ENCODE measurements at regions not wholly inside any gene's neighbourhood (a gene's known extent, or its start where the extent isn't known, plus 50 kb on each side); places are given as distances from the start of the nearest gene placed in this dataset.
A peak's percentile ranks its signal among the peaks of the same experiment; 100 is the strongest.

- POLR2A ChIA-PET: no interaction called here
- H3F3A ChIP-seq (replicated peaks; ENCODE audit: insufficient read depth): no peaks in the 10 kb centered on the region
- H3K9me3 ChIP-seq: no peaks in the 10 kb centered on the region
- H3K4me1 ChIP-seq (ENCODE audit: control insufficient read depth in 1 of 2, insufficient read depth in 2 of 2, low read depth in 1 of 2, low read length in 1 of 2): peaks cover 0 to 7% of the 10 kb centered on the region in 2 experiments; a peak in 1 of 4 replicates
- WGBS (ENCODE audit: low lambda C conversion rate): 43% methylated on average over 9 of the region's 9 CpGs
- no peaks in the 10 kb centered on the region for H4K20me1 ChIP-seq (ENCODE audit: insufficient read depth)
- peak; percentile 6 for DNase-seq
- no peak overlapping the region for H3K27ac ChIP-seq (ENCODE audit: low read depth in 2 of 2, low read length in 1 of 2)
- H3K9ac ChIP-seq: no peak overlapping the region
- no peaks in the 10 kb centered on the region for H3K9me2 ChIP-seq
- H3K36me3 ChIP-seq (replicated peaks in 1 of 2; ENCODE audit: control insufficient read depth in 1 of 2, insufficient read depth in 2 of 2, low read length in 1 of 2): no peaks in the 10 kb centered on the region
- H3K4me3 ChIP-seq (ENCODE audit: low read depth in 2 of 2, low read length in 1 of 2): no peak overlapping the region
- no peaks in the 10 kb centered on the region for H3K27me3 ChIP-seq (ENCODE audit: insufficient read depth)
- H3K4me2 ChIP-seq: no peak overlapping the region
- no peak overlapping the region for H2AFZ ChIP-seq (ENCODE audit: low read depth)
- TF ChIP-seq SMC3 (IDR thresholded peaks at IDR 0.05; ENCODE audit: low read depth, low read length) (no peak), ELF1 (IDR thresholded peaks at IDR 0.05) (no peak), NRF1 (IDR thresholded peaks at IDR 0.05; ENCODE audit: low read depth, low read length) (no peak), FOXJ3 (CRISPR knock-in tag; IDR thresholded peaks at IDR 0.05) (no peak), GATA2 (CRISPR knock-in tag; IDR thresholded peaks at IDR 0.05) (no peak), RXRA (IDR thresholded peaks at IDR 0.05; ENCODE audit: borderline replicate concordance, low read depth) (no peak), YY1 (IDR thresholded peaks at IDR 0.05; ENCODE audit: low read depth) (no peak), USF2 (IDR thresholded peaks at IDR 0.05; ENCODE audit: borderline replicate concordance, low read depth, low read length) (no peak), EZH2phosphoT487 (IDR thresholded peaks at IDR 0.05; ENCODE audit: borderline replicate concordance, low read depth) (no peak), IRF3 (IDR thresholded peaks at IDR 0.05; ENCODE audit: low read depth, low read length) (no peak), TCF12 (IDR thresholded peaks at IDR 0.05) (no peak), SIN3A (IDR thresholded peaks at IDR 0.05; ENCODE audit: borderline replicate concordance, low read depth, low read length) (no peak), EP300 (IDR thresholded peaks at IDR 0.05; ENCODE audit: borderline replicate concordance in 1 of 2, low read depth in 1 of 2, low read length in 1 of 2) (no peak), TAF1 (IDR thresholded peaks at IDR 0.05; ENCODE audit: borderline replicate concordance, low read depth, low read length) (no peak), GABPA (IDR thresholded peaks at IDR 0.05; ENCODE audit: low read depth) (no peak), POLR2AphosphoS5 (IDR thresholded peaks at IDR 0.05; ENCODE audit: low read depth, low read length) (no peak), CHD2 (IDR thresholded peaks at IDR 0.05; ENCODE audit: low read length, partially characterized antibody) (no peak), ZBTB33 (IDR thresholded peaks at IDR 0.05; ENCODE audit: borderline replicate concordance, low read depth) (no peak), REST (IDR thresholded peaks at IDR 0.05; ENCODE audit: low read depth, low read length) (no peak)
- CTCF ChIA-PET: interaction anchor here (0.9 kb wide), 1 partner anchor 13 kb away, joined by 3 read pairs; no protein-coding TSS in a partner anchor
- no peaks in the 10 kb centered on the region for H3K79me2 ChIP-seq (ENCODE audit: insufficient read depth)
Observed at GRCh38 chr6:170114187-170114945, 176.5 kb downstream of the DLL1 start.

Data from SK-N-SH (cell line).